NCI-H187 (cell line): ENCODE measurements at regions not wholly inside any gene's neighbourhood (a gene's known extent, or its start where the extent isn't known, plus 50 kb on each side); places are given as distances from the start of the nearest gene placed in this dataset.
"Not testable (repeated sequence)": the region's sequence is repeated elsewhere in the genome, so short reads cannot be mapped to it uniquely, and the experiment has no call there.

Source experiments
- DNase-seq, 2 experiments: peaks; one replicate each; lab custom pipeline; 2025; lab: John Stamatoyannopoulos, UW

DNA sequence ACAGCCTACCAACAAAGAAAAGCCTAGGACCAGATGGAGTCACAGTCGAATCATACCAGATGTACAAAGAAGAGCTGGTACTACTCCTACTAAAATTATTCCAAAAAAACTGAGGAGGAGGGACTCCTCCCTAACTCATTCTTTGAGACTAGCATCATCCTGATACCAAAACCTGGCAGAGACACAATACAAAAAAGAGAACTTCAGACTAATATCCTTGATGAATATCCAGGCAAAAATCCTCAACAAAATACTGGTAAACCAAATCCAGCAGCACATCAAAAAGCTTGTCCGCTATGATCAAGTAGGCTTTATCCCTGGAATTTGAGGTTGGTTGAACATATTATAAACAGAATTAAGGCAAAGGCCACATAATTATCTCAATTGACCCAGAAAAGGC is 900.4 kb upstream of the ARRDC3 start:
- no peak for DNase-seq

DNA sequence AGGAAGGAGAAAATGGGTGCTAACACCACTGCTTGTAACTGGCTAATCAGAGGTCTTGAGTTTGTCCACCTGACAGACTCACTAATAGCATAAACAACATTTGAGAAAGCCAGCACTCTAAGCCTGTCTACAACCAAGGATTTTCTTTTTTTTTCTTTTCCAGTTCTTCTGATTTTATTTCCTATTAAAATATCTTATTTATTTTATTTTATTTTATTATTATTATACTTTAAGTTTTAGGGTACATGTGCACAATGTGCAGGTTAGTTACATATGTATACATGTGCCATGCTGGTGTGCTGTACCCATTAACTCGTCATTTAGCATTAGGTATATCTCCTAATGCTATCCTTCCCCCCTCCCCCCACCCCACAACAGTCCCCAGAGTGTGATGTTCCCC is 888.6 kb upstream of the ARRDC3 start:
- DNase-seq: not testable (repeated sequence)

DNA sequence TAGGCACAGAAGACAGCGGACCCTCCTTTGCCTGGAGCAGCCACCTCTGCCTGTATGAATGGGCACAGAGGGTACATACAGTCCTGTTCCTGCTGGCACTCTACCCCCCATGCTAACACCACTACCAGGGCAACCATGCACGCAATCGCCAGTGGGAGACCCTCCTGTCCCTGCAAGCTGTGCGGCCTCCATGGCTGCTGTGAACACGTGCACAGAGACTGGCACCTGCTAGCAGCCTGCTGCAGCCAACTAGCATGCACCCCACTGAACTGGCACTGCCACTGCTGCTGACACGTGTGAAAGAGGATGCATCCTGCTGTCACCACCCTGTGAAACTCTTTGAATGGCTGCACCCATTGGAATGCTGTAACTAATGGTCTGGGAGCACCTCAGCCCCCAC is 885.2 kb upstream of the ARRDC3 start:
- DNase-seq: no peak

DNA sequence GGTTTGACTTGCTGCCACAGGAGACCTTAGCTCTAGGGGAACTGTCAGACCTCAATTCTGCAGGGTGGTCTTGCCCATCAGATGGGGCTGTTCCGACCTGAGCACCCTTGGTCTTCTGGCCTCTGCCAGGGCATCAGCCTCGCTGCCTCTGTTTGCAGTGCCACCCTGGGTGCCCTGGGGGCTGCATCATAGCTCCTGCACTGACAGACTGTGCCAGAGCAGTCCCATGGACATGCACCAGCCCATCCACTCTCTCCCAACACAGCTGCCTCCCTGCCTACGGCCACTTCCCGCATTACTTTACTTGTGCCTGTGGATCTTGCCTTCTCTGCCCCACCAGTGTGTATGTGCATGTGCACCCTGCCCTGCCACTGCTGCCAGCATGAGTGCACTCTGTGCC is 884.7 kb upstream of the ARRDC3 start:
- no peak for DNase-seq

DNA sequence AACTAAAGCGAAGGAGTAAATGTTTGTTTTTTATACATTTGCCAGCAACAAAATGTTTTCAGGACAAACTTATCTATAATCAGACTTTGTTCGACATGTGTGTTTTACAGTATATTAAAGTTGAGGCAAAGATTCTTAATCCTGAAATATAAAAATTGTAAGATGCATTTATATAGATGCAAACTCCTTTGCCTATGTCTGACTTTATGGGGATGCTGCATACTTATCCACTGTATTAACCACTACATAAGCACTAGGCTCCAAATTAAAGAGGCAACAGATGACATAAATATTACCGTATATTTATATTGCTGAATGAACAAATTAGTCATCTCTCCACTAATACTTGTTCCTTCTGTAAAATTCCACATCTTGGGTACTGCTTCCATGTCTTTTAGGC is 882.7 kb upstream of the ARRDC3 start:
- no peak for DNase-seq

DNA sequence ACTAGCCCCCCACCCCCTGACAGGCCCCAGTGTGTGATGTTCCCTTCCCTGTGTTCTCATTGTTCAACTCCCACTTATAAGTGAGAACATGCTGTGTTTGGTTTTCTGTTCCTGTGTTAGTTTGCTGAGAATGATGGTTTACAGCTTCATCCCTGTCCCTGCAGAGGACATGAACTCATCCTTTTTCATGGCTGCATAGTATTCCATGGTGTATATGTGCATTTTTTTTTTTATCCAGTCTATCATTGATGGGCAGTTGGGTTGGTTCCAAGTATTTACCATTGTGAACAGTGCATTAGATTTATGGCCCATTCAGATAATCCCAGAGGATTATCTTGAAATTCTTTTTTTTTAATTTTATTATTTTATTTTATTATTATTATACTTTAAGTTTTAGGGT is 872.5 kb upstream of the ARRDC3 start:
- not testable (repeated sequence) for DNase-seq

DNA sequence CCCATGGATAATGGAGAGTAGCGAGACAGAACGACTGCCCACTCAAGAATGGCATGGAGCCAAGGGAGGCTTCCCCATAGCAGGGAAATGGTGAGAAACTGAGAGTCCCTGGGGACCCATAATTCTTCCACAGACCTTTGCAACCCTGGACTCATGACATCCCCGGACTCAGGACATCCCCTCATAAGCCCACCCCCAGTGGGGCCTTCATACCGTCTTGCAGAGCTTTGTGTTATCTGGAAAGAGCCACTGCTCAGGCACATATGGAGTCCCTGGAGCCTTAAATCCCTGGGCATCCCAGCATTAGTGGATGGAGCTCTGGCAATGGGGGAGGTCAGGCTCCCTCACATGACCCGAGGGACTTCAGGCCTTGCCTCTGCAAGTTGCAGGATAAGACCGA is 865.4 kb upstream of the ARRDC3 start:
- no peak for DNase-seq

DNA sequence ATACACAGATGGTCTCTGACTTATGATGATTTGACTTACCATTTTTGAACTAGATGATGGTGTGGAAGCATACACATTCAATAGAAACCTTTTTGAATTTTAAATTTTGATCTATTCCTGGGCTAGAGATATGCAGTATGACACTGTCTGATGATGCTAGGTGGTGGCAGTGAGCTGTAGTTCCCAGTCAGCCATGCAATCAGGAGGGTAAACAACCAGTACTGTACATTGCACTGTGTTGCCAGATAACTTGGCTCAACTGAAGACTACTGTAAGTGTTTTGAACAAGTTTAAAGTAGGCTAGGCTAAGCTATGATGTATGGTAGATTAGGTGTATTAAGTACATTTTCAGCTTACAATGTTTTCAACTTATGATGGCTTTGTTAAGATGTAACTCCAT is 859.1 kb upstream of the ARRDC3 start:
- no peak for DNase-seq

DNA sequence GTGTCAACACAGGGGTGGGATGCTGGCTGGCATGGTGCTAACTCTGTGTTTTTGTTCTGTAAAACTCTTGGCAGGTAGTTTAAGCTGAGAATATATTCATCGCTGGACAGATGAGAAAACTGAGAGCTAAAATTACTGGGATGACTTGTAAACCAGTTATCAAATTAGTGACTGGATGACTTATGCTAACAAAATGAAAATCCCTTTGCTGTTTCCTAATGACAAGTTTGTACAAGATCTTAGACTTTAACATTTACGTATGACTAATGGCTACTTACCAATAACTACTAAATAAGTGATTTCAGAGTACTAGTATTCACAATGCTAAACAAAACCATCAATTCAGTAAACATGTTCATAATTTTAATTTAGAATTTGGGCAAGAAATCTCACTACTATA is 854.8 kb upstream of the ARRDC3 start:
- DNase-seq: no peak

DNA sequence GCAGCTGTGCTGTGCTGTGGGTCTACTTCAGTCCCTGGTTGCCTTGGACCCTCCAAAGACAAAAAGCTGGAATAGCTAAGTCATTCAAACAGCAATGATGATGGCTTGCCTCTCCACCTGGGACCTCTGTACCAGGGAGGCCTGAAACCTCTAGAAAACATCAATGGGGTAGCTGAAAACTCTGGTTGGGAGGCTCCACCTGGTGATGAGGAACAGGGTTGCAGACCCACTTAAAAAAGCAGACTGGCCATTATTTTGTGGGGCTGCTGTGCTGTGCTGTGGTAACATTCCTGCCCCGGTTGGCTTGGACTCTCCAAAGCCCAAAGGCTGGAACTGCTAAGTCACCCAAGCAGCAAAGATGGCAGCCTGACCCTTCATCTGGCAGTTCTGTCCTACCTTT is 839.3 kb upstream of the ARRDC3 start:
- no peak for DNase-seq

DNA sequence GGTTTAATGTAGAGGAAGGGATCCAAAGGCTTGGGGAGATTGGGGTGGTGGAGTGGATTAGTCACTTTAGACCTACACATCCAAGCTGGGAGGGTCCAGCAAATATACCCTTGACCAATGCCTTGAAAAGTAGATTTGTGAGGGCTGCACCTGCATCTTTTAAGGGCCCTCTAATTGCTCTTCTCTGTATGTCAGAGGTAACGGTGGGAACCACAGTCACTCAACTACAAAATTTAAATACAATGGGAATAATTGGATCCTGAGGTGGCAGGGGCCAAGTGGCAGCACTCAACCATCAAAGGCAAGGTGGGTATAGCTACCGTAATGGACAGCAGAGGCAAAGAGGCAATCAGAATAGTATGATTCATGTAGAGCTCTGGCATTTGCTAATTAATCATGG is 833.7 kb upstream of the ARRDC3 start:
- DNase-seq: not testable (repeated sequence)

DNA sequence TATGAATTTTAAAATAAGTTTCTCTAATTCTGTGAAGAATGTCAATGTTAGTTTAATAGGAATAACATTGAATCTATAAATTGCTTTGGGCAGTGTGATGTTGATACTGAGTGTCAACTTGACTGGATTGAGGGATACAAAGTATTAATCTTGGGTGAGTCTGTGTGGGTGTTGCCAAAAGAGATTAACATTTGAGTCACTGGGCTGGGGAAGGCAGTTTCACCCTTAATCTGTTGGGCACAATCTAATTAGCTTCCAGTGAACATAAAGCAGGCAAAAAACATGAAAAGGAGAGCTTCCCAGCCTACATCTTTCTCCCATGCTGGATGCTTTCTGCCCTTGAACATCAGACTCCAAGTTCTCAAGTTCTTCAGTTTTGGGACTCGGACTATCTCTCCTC is 832.0 kb upstream of the ARRDC3 start:
- no peak for DNase-seq

DNA sequence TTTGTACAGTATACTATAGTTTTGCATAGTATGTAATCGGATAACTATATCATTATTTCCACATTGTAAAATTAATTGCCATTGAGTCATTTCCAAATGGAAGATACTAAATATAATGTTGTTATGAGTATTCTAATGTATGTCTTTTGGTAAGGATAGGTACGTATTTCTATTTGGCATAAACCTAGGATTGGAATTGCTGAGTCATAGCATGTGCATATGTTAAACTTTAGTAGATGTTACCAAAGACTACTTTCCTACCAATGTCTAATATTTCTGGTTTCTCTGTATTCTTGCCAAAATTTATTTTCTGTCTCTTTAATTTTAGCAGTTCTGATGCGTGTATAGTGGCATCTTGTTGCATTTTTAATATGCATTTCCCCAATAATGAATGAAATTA is 825.1 kb upstream of the ARRDC3 start:
- no peak for DNase-seq

DNA sequence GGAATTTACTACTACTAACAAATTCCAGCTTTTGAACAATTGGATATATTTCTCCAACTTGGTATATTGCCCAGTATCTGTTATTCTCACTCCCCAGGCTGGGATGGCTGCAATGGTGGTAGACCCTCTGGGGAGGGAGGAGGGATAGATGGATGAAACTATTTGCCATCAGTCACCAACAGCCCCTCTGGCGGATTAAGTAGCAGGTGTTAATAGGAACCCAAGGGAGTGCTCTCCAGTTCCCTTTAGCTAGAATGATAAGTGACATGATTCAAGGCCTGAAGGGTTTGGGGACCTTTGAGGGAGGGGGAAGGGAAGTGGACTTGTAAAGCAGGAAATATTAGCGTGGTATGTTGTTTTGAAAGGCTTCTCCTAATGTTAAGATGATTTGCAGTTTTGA is 824.0 kb upstream of the ARRDC3 start:
- no peak for DNase-seq

DNA sequence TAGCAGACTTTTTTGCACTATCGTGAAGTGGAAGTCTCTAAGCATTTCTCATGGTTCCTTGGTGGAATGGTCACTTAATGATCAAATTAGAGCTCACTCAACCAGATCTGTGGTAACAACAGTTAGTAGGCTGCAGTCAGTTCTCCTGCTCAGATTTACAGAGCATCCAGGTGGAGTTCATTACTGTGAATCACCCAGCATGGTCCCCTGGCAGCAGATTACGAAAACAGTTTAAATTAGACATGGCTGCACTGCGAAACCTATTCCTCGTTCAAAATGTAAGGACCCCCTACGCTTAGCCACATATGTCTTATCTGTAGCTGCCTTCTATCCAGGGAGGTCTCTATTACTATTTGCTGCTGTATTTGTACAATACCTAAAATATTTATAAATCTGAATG is 823.6 kb upstream of the ARRDC3 start:
- no peak for DNase-seq

DNA sequence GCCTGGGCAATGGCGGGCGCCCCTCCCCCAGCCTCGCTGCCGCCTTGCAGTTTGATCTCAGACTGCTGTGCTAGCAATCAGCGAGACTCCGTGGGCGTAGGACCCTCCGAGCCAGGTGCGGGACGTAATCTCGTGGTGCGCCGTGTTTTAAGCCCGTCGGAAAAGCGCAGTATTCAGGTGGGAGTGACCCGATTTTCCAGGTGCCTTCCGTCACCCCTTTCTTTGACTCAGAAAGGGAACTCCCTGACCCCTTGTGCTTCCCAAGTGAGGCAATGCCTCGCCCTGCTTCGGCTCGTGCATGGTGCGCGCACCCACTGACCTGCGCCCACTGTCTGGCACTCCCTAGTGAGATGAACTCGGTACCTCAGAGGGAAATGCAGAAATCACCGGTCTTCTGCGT is 815.9 kb upstream of the ARRDC3 start:
- not testable (repeated sequence) for DNase-seq

DNA sequence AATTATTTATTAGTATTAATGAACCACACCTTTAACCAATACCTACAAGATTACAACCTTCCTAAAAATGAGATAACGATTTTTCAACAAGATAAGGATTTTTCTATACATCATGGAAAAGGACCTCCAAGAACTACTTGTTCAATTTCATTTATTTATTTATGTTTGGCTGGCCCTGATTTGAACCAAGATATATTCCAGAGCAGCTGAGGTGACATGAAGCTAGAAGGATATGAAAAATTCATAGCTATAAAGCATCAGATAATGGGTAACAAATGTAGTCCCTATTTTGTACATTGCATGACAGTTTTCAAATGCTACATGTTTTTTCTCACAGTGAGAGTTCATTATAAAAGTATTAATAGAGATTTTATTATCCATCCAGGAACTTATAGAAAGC is 798.5 kb upstream of the ARRDC3 start:
- no peak for DNase-seq

DNA sequence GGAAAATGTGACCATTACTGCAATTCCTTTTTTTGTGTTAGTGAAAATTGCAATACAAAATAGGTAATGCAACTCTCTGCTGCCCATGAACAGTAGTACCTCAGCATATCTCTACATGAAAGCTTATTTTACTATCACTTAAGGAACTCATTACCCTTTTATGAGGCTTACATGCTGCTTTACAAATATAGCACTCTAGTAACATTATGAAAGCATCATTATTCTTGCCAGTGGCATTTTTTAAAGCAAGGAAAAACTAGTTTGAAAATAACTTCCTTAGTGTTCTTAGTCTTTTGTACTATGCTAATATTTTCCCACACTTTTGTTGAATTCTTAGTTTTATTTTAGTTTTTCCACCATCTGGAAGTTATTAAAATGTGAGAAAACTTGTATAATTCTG is 797.3 kb upstream of the ARRDC3 start:
- DNase-seq: no peak

DNA sequence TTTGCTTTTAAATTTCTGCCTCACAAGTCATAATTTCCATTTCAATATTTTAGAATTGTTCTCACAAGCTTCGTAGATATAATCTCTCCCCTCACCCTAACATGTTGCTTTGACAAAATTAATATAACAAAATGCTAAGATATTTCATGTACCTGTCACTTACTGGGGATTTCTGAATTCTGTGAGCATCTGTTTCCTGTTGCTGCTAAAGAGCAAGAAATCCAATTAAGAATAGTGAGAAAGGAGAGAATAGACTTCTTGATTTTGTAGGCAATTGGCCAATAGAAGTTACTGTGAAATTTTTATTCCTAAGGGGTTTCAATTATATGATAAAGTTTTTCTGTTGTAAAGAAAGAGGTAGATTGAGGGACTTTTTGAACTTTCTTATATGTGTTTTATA is 796.5 kb upstream of the ARRDC3 start:
- no peak for DNase-seq

DNA sequence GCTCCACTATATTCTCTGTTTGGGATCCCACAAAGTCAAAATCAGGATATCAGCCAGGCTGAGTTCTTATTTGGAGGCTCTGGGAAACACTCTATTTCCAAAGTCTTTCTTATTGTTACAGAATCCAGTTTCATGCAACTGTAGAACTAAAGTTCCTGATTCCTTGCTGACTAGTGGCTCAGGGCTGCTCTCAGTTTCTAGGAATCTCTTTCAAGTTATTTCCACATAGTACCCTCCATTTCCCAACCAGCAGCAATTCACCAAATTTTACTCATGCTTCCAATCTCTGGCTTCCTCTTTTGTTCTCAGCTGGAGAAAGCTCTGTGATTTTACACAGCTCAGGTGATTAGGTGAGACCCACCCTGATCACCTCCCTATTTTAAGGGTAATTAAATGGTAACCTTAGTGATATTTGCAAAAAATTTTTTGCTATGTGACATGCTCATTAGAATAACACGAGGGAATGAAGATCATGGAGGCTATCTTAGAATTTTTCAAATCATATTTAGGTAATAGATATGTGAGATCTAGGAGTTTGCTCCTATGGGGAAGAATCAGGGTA is 794.9 kb upstream of the ARRDC3 start:
- no peak for DNase-seq

DNA sequence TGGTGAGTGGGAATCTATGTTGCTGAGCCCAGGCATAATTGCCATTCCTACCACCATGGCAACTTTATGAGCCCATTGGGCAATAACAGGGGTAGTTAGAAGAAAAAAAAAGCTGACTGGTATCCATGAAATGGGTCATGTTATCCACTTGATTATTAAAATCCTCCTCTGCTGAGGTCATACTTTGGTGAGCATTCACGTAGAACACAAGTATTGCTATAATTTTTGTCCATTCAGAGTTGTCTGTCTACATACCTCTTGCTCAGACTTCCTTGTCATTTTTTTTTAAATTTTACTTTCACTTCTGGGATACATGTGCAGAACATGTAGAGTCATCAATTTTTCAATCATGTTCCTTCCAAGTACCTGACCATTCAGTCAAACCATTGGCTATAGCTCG is 780.8 kb upstream of the ARRDC3 start:
- no peak for DNase-seq

DNA sequence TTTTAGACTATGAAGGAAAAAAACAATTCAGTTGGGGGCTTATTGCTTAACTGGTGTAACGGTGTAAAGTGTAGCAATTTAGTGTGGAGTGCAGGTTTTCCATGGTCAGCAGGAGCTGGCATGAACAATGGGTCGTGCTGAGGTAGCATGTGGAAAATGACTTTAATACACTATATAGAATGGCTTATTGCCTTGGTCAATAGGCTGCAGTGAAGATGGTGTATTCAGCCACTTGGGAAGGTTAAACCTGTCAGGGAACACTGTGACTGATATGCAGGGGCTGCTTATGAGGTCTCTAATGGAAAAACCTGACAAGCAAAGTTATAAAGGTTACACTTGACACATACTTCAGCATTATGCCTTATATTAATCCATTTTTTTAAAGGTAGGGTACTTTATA is 764.7 kb upstream of the ARRDC3 start:
- no peak for DNase-seq

DNA sequence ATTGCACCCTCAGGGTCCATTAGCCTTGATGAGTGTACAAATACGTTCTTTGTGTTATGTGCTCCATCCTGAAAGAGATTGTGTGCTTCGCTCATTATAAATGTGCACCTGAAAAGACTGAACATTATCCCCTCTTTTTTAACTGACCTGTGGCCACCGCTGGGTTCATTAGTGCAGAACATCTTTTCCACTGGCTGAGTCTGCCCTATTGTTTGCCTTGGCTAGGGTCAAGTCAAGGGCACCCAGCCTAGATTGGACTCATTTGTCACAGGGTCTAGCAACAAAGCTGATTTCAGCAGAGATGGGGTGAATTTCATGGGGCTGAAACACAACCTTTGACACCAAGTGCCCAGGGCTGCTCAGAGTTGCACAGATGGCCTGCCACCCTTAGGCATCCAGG is 764.1 kb upstream of the ARRDC3 start:
- no peak for DNase-seq

DNA sequence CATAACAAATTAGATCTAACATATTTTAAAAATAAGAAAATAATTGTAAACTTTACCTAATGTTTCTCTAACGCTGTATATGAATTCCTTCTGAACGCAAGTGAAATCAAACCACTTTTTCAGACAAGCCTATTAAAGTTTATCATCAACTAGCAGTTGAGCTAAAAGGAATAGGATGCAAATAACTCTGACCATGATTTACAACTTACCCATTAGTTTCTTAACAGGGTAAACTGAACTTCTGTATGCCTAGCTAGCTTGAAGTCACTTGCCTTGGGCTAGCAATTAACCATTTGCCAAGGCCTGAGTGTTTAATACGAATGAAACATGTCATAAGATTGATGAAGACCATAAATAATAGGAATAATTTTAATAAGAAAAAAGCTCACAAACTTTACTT is 762.7 kb upstream of the ARRDC3 start:
- DNase-seq: no peak

DNA sequence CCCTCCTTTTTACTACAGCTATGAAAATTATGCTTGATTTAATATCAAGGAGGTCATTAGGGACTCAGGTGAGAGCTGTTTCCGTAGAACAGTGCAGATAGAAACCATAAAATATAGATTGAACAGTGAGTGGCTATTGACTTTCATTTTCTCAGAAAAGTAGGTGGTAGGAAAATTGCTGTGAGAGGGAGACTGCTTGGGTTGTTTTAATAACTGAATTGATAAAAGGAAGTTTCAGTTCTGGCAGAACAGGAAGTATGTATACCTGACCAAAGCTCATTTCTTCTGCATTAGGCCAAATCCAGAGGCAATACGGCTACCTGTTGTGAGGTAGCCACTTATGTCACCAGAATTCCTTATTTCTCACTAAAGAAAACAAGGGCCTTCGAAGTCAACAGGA is 761.7 kb upstream of the ARRDC3 start:
- DNase-seq: no peak
